Jurkat, Clone E6-1 (cell line): ENCODE measurements at regions not wholly inside any gene's neighbourhood (a gene's known extent, or its start where the extent isn't known, plus 50 kb on each side); places are given as distances from the start of the nearest gene placed in this dataset.
"Not testable (repeated sequence)": the region's sequence is repeated elsewhere in the genome, so short reads cannot be mapped to it uniquely, and the experiment has no call there.

Source experiments
- DNase-seq: peaks from one replicate; pipeline ENCODE4 v3.0.0-alpha.2; 2011; ENCODE audit warnings: low read depth, low spot score
- H3K4me3 ChIP-seq: 2 replicates; pipeline ENCODE4 v1.5.1; 2011; ENCODE audit warnings: mild to moderate bottlenecking, low read length, control low read depth, moderate library complexity

DNA sequence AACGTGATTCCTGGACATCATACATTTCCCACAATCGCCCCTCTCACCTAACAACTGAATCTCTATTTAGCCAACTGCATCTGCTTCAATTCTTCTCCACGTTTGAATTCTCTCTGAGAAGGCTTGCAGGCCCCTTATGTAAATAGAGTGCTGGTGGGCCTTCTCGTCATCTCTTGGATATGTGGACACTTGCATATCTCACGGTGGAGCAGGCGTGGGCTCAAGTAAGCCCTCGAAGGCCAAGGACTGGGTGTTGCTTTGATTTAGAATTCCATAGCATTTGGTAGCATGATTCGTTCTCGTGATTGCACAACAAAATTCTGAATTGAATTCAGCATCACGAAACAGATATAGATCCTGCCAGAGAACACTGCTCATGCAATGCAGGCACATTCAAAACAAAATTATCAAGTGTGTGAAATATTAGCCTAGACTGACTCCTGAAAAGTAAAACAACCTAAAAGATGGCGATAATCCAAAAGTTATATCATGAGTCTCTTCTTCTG lies 613.6 kb downstream of the TFAP2A start:
- DNase-seq: no peak

DNA sequence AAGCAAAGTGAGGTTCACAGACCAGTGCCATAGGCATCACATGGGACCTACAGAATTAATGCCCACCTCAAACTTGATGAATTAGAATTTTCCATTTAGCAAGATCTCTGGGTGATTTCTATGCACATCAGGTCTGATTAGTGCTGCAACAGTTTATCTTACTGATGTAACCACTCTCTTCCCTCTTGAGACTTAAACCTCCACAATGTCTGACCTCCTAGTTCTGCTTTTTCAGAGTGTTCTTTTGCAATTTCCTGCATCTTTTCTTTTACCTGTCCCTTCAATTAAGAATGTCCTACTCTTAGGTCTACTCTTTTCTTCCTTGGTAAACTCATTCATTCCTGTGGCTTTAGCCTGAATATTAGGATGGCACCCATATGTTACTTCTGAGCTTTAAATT lies 615.3 kb downstream of the TFAP2A start:
- H3K4me3 ChIP-seq: no peak overlapping the region
- DNase-seq: no peak

More for the DNA sequence above, 613.6 kb downstream of the TFAP2A start:
- no peak overlapping the region for H3K4me3 ChIP-seq

DNA sequence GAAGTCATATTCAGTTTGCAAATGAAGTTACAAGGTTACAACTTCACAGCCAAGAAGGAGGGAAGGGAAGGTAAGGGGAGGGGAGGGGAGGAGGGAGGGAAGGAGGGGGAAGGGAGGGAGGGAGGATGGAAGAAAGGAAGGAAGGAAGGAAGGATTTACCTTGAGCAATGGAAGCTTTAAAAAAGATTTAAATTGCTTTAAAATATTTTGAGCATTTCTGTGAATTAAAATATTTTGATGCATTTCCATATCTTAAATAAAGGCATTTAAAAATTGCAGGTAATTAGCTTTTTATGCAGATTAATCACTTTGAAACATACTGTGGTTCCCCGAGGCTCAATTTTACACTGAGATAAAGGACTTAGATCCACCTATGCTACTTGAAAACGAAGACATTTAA lies 618.0 kb downstream of the TFAP2A start:
- H3K4me3 ChIP-seq: no peak overlapping the region
- DNase-seq: no peak

DNA sequence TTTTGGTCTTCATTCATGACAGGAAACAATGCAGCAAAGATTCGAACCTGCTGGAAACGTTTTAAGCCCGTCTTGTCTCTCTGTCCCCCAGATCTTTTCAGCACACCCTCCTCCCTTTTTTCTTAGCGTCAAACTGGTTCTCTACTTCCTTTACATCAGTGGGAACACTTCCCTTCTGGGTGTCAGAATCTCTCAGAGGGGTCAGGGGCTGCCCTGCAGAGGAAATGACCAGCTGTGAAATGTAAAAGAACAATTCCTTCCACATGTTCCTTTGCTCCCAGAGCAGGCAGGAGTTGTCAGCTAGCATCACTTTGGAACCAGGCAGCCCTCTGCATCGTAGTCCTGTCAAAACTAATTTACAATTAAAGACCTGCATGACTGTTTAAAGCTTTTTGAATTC lies 619.0 kb downstream of the TFAP2A start:
- no peak overlapping the region for H3K4me3 ChIP-seq
- DNase-seq: no peak

DNA sequence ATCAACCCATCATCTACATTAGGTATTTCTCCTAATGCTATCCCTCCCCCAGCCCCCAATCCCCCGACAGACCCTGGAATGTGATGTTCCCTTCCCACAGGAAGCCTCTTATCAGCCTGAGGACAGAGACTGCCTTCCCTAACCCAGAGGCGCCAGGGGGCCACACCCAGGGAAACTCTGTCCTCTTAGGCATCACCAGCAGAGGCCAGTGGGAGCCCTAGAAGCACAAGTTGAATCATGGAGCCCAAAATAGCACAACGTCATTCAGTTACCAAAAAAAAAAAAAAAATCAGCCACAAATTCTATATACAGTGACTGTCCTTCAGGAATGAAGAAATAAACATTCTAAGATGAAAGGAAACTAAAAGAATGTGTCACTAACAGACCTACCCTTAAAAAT lies 625.7 kb downstream of the TFAP2A start:
- DNase-seq: no peak
- H3K4me3 ChIP-seq: no peak overlapping the region

DNA sequence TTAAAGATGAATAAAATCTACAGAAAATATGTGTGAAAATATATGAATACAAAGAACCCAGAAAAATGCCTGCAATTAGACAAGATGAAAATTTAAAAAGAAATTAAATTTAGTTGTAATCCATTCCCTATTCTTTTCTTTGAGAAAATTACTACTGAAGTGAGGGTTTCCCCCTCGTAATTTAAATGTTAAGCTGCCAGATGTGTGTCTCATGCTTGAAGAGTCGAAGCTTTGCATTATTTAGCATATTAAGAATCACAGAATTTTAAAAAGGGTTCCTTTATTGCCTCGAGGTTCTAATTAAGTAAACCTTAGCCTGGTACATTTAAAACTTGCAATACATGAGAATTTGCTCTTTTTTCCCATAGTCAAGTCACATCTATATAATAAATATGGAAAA lies 630.1 kb downstream of the TFAP2A start:
- no peak for DNase-seq
- no peak overlapping the region for H3K4me3 ChIP-seq

DNA sequence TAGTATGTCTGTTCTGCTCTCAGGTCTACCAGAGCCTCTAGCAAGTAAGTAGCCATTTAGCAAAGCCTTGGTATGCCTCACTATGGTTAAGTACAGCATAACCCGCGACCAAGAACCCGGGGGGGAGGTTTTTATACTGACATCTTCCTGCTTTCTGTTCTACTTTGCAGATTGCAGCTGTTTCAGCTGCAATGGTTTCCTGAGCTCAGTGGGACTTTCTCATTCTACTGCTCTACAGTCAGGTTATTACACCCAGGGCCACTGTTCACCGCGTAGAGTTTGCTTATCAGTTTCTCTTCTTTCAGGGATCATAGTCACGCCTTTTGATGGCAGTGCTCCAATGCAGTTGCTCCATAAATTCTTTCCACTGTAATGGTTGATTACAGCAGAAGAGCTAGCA lies 631.3 kb downstream of the TFAP2A start:
- no peak overlapping the region for H3K4me3 ChIP-seq
- no peak for DNase-seq

DNA sequence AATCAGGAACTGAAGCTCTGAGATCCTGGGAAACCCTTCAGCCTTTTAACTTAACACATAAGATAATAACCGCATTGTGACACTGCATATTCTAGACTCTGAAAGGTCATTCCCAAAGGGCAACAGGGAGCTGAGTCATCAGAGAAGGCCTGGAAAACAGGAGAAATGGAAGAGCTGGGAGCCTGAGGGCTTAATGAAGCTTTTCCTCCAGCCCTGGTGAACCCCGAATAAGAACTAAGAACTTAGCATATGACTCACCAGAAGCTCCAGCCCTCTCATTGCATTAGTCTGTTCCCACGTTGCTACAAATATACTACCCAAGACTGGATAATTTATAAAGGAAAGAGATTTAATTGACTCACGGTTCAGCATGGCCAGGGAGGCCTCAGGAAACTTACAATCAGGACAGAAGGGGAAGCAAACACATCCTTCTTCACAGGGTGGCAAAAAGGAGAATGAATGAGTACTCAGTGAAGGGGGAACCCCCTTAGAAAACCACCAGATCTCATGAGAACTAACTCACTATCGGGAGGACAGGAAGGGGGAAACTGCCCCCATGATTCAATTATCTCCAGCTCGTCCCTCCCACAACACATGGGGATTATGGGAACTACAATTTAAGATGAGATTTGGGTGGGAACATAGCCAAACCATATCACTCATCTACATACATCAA lies 648.5 kb downstream of the TFAP2A start:
- H3K4me3 ChIP-seq: no peak overlapping the region
- no peak for DNase-seq

DNA sequence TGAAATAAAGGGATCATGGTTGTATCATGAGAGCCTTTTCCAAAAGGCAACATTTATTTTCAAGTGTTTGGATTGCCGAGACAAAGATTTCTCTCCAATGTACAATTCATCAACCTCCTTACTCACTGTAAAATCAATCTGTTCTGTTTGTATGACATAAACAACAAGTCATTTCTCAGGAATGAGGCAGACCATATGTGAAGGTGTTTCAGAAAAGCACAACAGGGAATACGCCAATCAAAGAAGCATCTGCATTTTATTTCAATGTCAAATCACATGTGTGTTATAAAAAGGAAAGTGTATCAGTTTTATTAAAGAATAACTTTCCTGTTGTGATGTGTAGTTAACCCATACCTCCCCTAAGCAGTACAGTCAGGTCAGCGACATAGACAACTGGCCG lies 653.7 kb downstream of the TFAP2A start:
- DNase-seq: no peak
- no peak overlapping the region for H3K4me3 ChIP-seq

DNA sequence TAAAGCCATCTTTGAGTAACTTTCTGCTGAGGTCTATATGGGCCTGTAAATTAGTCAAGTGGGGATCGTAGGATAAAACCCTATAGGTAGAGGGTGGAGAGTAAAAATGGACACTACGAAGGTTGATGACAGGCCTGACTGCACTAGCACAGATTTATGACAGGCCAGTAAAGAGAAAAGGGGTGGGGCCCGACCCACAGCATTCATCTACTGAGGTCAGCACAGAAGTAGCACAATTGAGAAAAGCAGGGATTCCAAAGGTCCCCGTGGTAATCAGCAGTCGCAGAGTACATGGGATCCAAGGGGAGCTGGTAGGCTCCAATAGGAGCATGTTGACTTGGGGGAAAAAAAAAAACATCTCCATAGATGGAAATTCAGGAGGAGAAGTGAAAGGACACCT lies 660.4 kb downstream of the TFAP2A start:
- no peak for DNase-seq

DNA sequence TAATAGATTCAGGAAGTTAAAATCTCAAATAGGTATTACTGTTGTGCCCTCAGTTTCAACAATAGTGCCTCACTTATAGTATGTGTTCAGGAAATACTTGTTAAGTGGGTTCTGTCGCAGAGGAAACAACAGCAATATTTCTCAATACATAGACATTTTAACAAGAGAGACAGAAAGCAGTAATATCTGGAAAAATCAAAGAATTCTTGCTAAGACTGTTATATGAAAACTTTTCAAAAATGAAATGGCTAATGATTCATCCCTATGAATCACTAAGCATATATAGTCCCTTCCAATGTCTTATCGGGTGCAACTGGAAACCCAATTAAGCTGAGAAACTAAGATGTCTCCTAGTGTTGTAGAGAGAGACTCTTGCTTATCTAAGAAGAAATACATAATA lies 668.9 kb downstream of the TFAP2A start:
- no peak for DNase-seq
- no peak overlapping the region for H3K4me3 ChIP-seq

More for the DNA sequence above, 660.4 kb downstream of the TFAP2A start:
- no peak overlapping the region for H3K4me3 ChIP-seq

DNA sequence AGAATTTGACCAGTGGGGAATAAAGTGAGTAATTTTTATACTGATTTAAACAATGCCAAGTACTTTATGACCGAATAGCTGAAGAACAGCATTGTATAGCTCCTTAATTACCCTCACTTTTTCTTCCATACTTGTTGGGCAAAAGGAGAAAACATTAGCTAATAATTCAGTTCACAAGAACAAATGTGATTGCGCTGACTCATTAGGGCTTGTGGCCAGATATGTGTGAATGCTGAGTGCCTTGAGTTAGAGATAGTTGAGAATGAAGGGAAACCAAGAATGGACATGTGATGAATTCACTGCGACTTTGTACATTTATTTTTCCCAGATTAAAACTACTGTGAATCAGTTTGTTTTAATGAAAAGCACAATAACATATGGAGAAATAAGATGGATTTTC lies 669.4 kb downstream of the TFAP2A start:
- no peak for DNase-seq
- H3K4me3 ChIP-seq: no peak overlapping the region

DNA sequence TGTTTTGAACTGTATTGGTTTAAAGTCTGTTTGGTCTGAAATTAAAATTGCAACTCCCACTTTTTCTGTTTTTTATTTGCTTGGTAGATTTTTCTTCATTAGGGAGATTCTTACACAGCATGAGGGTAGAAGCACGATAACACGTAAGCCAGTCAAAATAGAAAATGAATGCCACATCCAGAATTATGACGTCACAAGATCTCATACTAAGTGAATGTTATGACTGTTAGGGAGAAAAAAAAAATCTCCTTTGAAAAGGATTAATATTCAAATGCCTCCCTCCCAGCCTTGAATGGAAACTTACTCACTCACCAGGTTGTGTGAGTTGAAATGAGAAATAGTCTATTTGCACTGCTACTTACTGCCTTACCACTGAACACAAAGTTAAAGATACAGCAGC lies 670.8 kb downstream of the TFAP2A start:
- no peak for DNase-seq
- no peak overlapping the region for H3K4me3 ChIP-seq

DNA sequence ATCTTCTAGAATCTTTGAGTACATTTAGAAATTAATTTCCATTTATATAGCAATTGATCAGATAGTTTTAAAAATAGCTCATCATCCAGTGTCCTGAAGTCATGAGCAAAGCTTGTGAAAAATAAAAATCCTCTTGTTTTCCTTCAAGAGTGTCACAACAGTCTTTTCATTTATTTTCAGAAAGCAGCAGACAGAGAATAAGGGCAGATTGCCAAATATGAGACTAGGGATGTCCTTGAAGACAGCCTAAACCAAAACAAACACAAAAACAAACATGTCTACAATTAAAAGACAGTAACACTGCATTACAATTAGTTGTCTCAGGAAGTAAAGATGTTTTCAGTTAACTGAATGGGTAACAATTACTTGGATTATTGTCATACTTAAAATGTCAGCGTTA lies 682.8 kb downstream of the TFAP2A start:
- no peak overlapping the region for H3K4me3 ChIP-seq
- no peak for DNase-seq

DNA sequence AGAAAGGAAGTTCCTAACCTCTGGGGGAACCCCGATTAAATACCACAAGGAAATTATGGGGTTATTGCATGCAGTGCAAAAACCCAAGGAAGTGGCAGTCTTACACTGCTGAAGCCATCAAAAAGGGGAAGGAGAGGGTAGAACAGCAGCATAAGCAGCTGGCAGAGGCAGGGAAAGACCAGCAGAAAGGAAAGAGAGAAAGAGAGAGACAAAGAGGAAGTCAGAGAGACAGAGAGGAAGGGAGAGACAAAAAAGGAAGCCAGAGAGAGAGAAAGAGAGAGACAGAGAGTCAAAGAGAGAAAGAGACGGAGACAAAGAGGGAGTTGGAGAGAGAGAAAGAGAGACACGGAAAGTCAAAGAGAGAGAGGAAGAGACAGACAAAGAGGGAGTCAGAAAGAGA lies 689.1 kb downstream of the TFAP2A start:
- not testable (repeated sequence) for H3K4me3 ChIP-seq, DNase-seq

DNA sequence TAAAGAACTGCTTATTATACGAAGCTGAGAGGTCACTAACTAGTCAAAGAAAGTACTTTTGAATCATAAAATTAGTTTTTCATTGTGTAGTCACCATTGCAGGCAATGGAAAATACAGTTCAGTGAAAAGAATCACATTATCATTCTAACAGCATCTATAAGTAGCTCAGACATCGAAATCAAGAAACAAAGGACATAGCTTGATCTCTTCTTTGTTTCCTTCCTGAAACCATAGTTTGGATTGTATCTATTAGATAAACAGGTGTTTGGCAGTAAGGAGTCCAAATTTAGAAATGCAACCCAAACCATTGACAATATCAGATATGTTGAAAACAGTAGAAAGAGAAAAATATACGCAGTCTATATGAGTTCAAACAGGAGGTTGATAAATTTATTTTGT lies 697.3 kb downstream of the TFAP2A start:
- DNase-seq: no peak
- H3K4me3 ChIP-seq: no peak overlapping the region

DNA sequence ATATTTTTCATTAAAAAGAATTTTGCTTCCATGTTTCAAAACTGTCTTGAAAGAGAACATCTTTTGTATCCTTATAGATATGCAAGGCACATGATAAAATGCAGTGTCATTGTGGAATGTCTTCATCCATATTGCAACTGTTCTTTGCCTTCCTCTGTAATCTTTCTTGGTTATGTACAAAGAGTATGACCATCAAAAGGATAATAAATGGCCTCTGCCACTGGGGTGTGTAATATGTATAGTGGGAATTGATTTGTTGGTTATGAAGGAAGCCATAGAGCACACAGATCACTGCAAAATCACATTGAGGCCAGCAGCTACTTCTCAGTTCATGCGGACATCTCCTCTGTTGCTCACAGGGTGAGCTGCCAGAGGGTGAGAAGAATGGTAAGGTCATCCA lies 703.5 kb downstream of the TFAP2A start:
- no peak for DNase-seq

DNA sequence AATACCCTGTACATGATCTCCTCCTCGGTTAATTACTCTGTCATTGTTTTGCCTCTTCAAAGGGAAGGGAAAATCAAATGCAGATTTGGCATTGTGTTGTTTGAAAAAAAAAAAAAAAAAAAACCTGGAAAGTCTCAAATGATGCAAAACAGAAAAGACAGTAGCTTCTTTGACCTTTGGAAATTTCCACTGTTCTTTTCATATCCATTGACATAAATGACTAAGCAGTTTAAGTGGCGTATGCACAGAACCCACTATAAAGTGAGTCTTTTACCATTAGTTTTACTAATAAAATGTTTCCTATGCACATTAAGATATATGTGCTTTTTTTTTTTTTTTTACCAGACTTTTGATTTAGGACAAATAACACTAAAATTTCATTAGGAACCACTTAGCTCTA lies 704.3 kb downstream of the TFAP2A start:
- no peak overlapping the region for H3K4me3 ChIP-seq
- no peak for DNase-seq

More for the DNA sequence above, 703.5 kb downstream of the TFAP2A start:
- no peak overlapping the region for H3K4me3 ChIP-seq

DNA sequence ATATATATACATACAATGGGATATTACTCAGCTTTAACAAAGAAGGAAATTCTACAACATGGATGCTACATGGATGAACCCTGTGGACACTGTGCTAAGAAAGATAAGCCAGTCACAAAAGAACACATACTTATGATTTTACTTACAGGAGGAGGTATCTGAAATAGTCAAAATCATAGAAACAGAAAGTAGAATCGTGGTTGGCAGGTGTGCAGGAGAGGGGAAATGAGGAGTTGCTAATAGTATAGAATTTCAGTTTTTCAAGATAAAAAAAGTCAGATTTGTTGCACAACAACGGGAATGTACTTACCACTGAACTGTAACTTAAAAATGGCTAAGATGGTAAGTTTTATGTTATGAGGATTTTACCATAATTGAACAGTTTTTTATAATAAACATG lies 706.3 kb downstream of the TFAP2A start:
- no peak for DNase-seq
- no peak overlapping the region for H3K4me3 ChIP-seq

DNA sequence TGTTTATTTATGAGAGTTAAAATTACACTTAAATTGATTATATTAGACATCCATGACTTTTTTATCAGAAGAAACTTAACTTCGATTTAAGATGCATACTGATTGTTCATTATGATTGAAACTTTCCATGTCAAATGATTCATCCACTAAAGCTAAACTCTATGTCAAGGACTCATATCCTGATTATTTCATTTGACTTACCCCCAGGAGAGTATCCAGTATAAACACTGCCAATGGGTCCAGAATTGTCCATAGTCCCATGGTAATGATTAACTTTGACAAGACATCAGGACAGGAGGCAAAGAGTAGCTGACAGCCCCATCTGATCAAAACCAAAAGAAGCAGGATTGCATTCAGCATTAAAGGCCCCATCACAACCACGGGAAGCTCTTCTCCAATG lies 709.9 kb downstream of the TFAP2A start:
- H3K4me3 ChIP-seq: no peak overlapping the region
- no peak for DNase-seq

DNA sequence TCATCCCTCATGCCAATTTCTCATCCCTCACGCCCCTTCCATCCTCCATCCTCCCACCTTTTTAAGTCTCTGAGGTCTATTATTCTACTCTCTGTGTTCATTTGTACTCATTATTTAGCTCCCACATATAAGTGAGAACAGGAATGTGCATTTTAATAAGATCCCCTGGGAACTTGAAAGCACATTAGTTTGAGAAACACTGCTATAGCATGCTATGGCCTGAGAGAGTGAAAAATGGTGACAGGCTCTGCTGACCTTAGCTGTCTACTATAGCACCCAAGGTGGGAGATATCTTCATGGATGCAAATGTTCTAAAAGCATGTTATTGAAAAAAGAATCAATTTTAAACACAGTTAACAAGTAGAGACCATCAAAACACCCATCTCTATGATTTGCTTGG lies 712.0 kb downstream of the TFAP2A start:
- no peak for DNase-seq
- H3K4me3 ChIP-seq: no peak overlapping the region
